Duodenal mucosa (tissue), 2 donors: ENCODE measurements at regions not wholly inside any gene's neighbourhood (a gene's known extent, or its start where the extent isn't known, plus 50 kb on each side); places are given as distances from the start of the nearest gene placed in this dataset.

Source experiments
- H3K27ac ChIP-seq: one replicate; pipeline ENCODE4 v1.7.0; 2013; ENCODE audit warnings: low read depth, low read length
- H3K27me3 ChIP-seq, 2 donors: one replicate each; pipeline ENCODE4 v1.7.0; 2013; ENCODE audit warnings: low read length in 2 of 2, control low read depth in 1 of 2; ENCODE audit not compliant: insufficient read depth in 2 of 2, control insufficient read depth in 1 of 2
- H3K36me3 ChIP-seq, 2 donors: one replicate each; pipeline ENCODE4 v1.7.0; 2013; ENCODE audit warnings: low read length in 2 of 2, control low read depth in 1 of 2; ENCODE audit not compliant: insufficient read depth in 2 of 2, control insufficient read depth in 1 of 2
- H3K4me1 ChIP-seq, 2 donors: one replicate each; pipeline ENCODE4 v1.7.0; 2013; ENCODE audit warnings: low read length in 2 of 2, control low read depth in 1 of 2; ENCODE audit not compliant: insufficient read depth in 2 of 2, control insufficient read depth in 1 of 2
- H3K4me3 ChIP-seq, 2 donors: one replicate each; pipeline ENCODE4 v1.7.0; 2013; ENCODE audit warnings: low read length in 2 of 2, low read depth in 1 of 2
- H3K9ac ChIP-seq, 2 donors: one replicate each; pipeline ENCODE4 v1.7.0; 2013; ENCODE audit warnings: low read length in 2 of 2, low read depth in 1 of 2
- H3K9me3 ChIP-seq, 2 donors: one replicate each; pipeline ENCODE4 v1.7.0; 2013; ENCODE audit warnings: low read length in 2 of 2, control low read depth in 1 of 2; ENCODE audit not compliant: control insufficient read depth in 1 of 2

- Histone ChIP-seq H3K27me3 (no peaks in the 10 kb centered on the region), H3K4me1 (no peaks in the 10 kb centered on the region), H3K27ac (no peak overlapping the region), H3K4me3 (no peak overlapping the region), H3K9ac (no peak overlapping the region), H3K9me3 (no peaks in the 10 kb centered on the region), H3K36me3 (no peaks in the 10 kb centered on the region)
These were observed 763.5 kb upstream of the FANCL start for GRCh38 chr2:59004621-59005020.

GRCh38 chr2:59000796-59001195 lies 759.7 kb upstream of the FANCL start:
- H3K27me3 ChIP-seq = no peaks in the 10 kb centered on the region
- no peak overlapping the region for H3K4me3 ChIP-seq
- H3K4me1 ChIP-seq = no peaks in the 10 kb centered on the region
- H3K9ac ChIP-seq = no peak overlapping the region
- no peak overlapping the region for H3K27ac ChIP-seq
- H3K36me3 ChIP-seq = no peaks in the 10 kb centered on the region
- H3K9me3 ChIP-seq = no peaks in the 10 kb centered on the region

- Histone ChIP-seq H3K36me3 (no peaks in the 10 kb centered on the region), H3K9me3 (no peaks in the 10 kb centered on the region), H3K4me3 (no peak overlapping the region), H3K27ac (no peak overlapping the region), H3K27me3 (no peaks in the 10 kb centered on the region), H3K4me1 (no peaks in the 10 kb centered on the region), H3K9ac (no peak overlapping the region)
These were observed 751.1 kb upstream of the FANCL start for GRCh38 chr2:58992062-58992706.

- no peaks in the 10 kb centered on the region for H3K27me3 ChIP-seq
- no peaks in the 10 kb centered on the region for H3K36me3 ChIP-seq
- H3K4me1 ChIP-seq = no peaks in the 10 kb centered on the region
- H3K9ac ChIP-seq = no peak overlapping the region
- no peak overlapping the region for H3K27ac ChIP-seq
- H3K4me3 ChIP-seq = no peak overlapping the region
- H3K9me3 ChIP-seq = no peaks in the 10 kb centered on the region
These were observed 750.2 kb upstream of the FANCL start for GRCh38 chr2:58991357-58991756.

GRCh38 chr2:58985541-58985940 lies 744.4 kb upstream of the FANCL start:
- Histone ChIP-seq H3K27ac (no peak overlapping the region), H3K4me1 (no peaks in the 10 kb centered on the region), H3K9me3 (no peaks in the 10 kb centered on the region), H3K36me3 (no peaks in the 10 kb centered on the region), H3K9ac (no peak overlapping the region), H3K4me3 (no peak overlapping the region), H3K27me3 (no peaks in the 10 kb centered on the region)

- H3K27me3 ChIP-seq = no peaks in the 10 kb centered on the region
- H3K9ac ChIP-seq = no peak overlapping the region
- H3K27ac ChIP-seq = no peak overlapping the region
- H3K9me3 ChIP-seq = no peaks in the 10 kb centered on the region
- H3K36me3 ChIP-seq = no peaks in the 10 kb centered on the region
- no peaks in the 10 kb centered on the region for H3K4me1 ChIP-seq
- no peak overlapping the region for H3K4me3 ChIP-seq
These were observed 743.6 kb upstream of the FANCL start for GRCh38 chr2:58984731-58985130.

GRCh38 chr2:58983111-58983510 lies 742.0 kb upstream of the FANCL start:
- Histone ChIP-seq H3K4me1 (no peaks in the 10 kb centered on the region), H3K9ac (no peak overlapping the region), H3K27ac (no peak overlapping the region), H3K9me3 (no peaks in the 10 kb centered on the region), H3K4me3 (no peak overlapping the region), H3K27me3 (no peaks in the 10 kb centered on the region), H3K36me3 (no peaks in the 10 kb centered on the region)

GRCh38 chr2:58981237-58981636 lies 740.1 kb upstream of the FANCL start:
- Histone ChIP-seq H3K9ac (no peak overlapping the region), H3K4me3 (no peak overlapping the region), H3K27ac (no peak overlapping the region), H3K27me3 (no peaks in the 10 kb centered on the region), H3K4me1 (no peaks in the 10 kb centered on the region), H3K36me3 (no peaks in the 10 kb centered on the region), H3K9me3 (no peaks in the 10 kb centered on the region)

GRCh38 chr2:58976375-58977071 lies 735.4 kb upstream of the FANCL start:
- H3K9ac ChIP-seq = no peak overlapping the region
- H3K9me3 ChIP-seq = no peaks in the 10 kb centered on the region
- H3K4me3 ChIP-seq = no peak overlapping the region
- no peaks in the 10 kb centered on the region for H3K36me3 ChIP-seq
- no peaks in the 10 kb centered on the region for H3K4me1 ChIP-seq
- no peaks in the 10 kb centered on the region for H3K27me3 ChIP-seq
- no peak overlapping the region for H3K27ac ChIP-seq

GRCh38 chr2:58974881-58975280 lies 733.8 kb upstream of the FANCL start:
- Histone ChIP-seq H3K27me3 (no peaks in the 10 kb centered on the region), H3K4me3 (no peak overlapping the region), H3K9me3 (no peaks in the 10 kb centered on the region), H3K36me3 (no peaks in the 10 kb centered on the region), H3K4me1 (no peaks in the 10 kb centered on the region), H3K27ac (no peak overlapping the region), H3K9ac (no peak overlapping the region)
